IgD-negative memory B cell (primary cell): ENCODE measurements at regions not wholly inside any gene's neighbourhood (a gene's known extent, or its start where the extent isn't known, plus 50 kb on each side); places are given as distances from the start of the nearest gene placed in this dataset.

Source experiments
- H3K27ac Mint-ChIP-seq, 3 donors: one replicate each; pipeline ENCODE4 v1.8.0; 2020 to 2022; ENCODE audit warnings: mild to moderate bottlenecking in 3 of 3, mixed read lengths in 3 of 3, moderate library complexity in 1 of 3
- H3K27me3 Mint-ChIP-seq: one replicate; pipeline ENCODE4 v1.8.0; 2021; ENCODE audit warnings: mixed read lengths
- H3K36me3 Mint-ChIP-seq: one replicate; pipeline ENCODE4 v1.8.0; 2020; ENCODE audit warnings: mild to moderate bottlenecking, mixed read lengths
- H3K4me1 Mint-ChIP-seq, 3 donors: one replicate each; pipeline ENCODE4 v1.8.0; 2020 to 2022; ENCODE audit warnings: mixed read lengths in 3 of 3, mild to moderate bottlenecking in 1 of 3
- H3K4me3 Mint-ChIP-seq, 4 donors: one replicate each; pipeline ENCODE4 v1.8.0; 2020 to 2022; ENCODE audit warnings: mild to moderate bottlenecking in 4 of 4, mixed read lengths in 4 of 4, moderate library complexity in 3 of 4
- H3K9me3 Mint-ChIP-seq, 3 donors: one replicate each; pipeline ENCODE4 v1.8.0; 2020 to 2021; ENCODE audit warnings: mixed read lengths in 3 of 3, mild to moderate bottlenecking in 1 of 3

DNA sequence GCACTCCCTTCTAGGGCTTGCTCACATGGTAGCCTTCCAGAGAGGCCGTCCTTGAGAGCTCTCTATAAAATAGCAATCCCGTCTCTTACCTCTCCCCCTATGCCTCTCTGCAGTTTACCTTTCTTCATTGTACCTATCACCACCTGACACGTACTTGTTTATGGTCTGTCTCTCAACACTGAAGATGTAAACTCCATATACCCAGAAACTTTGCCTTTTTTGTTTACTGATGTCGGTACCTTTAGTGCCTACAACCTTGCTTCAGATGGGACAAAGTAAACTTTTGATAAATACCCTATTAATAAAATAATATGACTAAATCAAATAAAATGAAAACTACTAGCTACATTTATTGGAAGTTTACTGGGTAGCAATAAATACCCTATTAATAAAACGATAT lies 220.6 kb downstream of the GPAM start:
- Mint-ChIP-seq H3K9me3 (peaks cover 0 to 15% (median 9%) of the 10 kb centered on the region in 3 donors), H3K27ac (no peak overlapping the region), H3K4me1 (no peaks in the 10 kb centered on the region), H3K4me3 (no peak overlapping the region), H3K36me3 (no peaks in the 10 kb centered on the region), H3K27me3 (no peaks in the 10 kb centered on the region)

DNA sequence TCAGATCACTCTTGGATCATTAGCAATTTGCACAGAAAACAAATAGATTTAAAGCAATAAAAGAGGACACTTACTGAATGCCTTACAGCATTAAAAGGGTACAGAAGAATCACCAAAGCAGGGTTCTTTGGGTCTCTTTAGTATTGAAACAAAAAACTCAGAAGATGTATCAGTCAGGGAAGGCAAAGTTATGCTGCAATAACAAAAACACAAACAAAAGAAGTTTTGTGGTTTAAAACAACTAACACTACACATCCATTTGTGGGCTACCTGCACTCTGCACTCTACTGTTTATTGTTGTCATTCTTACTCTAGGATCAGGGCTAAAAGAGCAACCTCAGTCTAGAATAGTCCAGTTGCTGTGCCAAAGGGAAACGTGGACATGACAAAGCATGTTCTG lies 216.4 kb downstream of the GPAM start:
- no peak overlapping the region for H3K27ac Mint-ChIP-seq
- H3K4me3 Mint-ChIP-seq: no peak overlapping the region
- peaks cover 2% of the 10 kb centered on the region for H3K36me3 Mint-ChIP-seq
- no peaks in the 10 kb centered on the region for H3K27me3 Mint-ChIP-seq
- H3K9me3 Mint-ChIP-seq: peaks cover 4 to 16% (median 9%) of the 10 kb centered on the region in 3 donors
- no peaks in the 10 kb centered on the region for H3K4me1 Mint-ChIP-seq

DNA sequence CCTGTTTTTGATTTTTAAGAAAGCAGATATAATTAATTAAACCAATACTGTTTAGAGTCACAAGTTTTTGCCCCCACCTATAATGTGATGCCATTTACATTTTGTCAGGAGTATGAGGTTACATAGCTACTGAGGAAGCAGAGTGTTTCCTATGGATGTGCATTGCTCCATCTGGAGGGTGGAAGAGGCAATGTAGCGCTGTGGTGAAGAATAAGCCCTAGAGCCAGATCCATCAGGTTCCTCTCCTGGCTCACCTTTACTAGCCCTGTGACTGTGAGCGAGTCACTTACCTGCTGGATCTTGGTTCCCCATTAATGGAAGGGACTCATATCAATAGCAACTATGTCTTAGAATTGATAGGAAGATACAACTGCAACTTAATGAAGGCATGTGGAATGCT lies 216.0 kb downstream of the GPAM start:
- Mint-ChIP-seq H3K4me1 (no peaks in the 10 kb centered on the region), H3K27ac (no peak overlapping the region)

DNA sequence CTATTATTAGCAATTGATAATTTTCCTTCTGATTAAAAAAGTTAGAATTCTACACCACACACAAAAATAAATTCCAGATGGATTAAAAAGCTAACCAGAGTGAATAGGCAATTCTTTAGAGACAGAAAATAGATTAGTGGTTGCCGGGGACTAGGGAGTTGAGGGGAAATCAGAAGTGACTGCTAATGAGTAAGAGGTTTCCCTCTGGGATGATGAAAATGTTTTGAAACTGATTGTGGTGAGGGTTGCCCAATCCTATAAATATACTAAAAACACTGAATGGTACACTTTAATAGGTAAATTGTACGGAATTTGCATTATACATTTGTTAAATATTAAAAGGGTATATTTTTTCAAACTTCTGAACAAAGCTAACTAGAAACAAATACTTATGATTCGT lies 214.9 kb downstream of the GPAM start:
- Mint-ChIP-seq H3K27me3 (no peaks in the 10 kb centered on the region), H3K9me3 (peaks cover 4 to 16% (median 6%) of the 10 kb centered on the region in 3 donors), H3K4me3 (no peak overlapping the region), H3K27ac (no peak overlapping the region), H3K36me3 (peaks cover 2% of the 10 kb centered on the region), H3K4me1 (no peaks in the 10 kb centered on the region)

More for the DNA sequence above, 216.0 kb downstream of the GPAM start:
- H3K9me3 Mint-ChIP-seq: peaks cover 4 to 16% (median 8%) of the 10 kb centered on the region in 3 donors
- H3K27me3 Mint-ChIP-seq: no peaks in the 10 kb centered on the region
- H3K36me3 Mint-ChIP-seq: peaks cover 2% of the 10 kb centered on the region
- no peak overlapping the region for H3K4me3 Mint-ChIP-seq

DNA sequence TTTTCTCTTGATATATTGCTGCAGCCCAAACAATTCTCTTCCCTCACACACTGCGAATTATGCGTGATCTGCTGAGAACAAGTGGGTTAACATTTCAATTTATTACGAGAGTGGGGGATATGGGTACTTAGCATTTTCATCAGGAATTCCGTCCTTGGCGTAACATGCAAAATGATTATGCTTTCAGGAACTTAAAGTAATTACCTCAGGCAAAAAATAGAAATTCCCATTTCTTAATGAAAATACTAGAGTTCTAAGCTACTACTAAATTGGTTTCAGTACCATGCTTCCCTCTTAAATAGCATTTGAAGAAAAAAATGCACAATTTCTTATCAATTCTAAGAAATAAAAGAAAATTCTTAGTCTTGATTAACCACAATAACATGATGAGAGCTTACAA lies 213.5 kb downstream of the GPAM start:
- H3K4me3 Mint-ChIP-seq: no peak overlapping the region
- H3K36me3 Mint-ChIP-seq: peaks cover 2% of the 10 kb centered on the region
- H3K27me3 Mint-ChIP-seq: no peaks in the 10 kb centered on the region
- peaks cover 4 to 12% (median 4%) of the 10 kb centered on the region in 3 donors for H3K9me3 Mint-ChIP-seq
- H3K27ac Mint-ChIP-seq: no peak overlapping the region
- H3K4me1 Mint-ChIP-seq: no peaks in the 10 kb centered on the region

DNA sequence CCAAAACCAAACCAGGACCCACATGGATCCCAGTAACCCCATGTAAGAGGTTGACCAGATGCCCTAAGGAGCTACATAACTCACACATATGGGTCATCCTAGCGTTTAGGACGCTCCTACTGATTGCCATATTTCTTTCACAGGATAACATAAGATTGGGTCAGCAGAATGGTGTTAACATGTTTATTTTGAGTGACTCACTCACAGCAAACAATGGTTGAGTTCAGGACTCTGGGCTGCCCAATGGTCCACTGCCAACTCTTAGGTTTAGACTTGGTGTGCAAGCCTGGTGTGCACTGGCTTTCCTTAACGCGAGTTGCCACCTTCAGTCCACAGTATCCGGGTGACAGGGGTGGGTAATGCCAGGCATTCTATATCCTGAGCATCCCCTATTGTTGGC lies 211.5 kb downstream of the GPAM start:
- Mint-ChIP-seq H3K36me3 (peaks cover 2% of the 10 kb centered on the region), H3K27me3 (no peaks in the 10 kb centered on the region), H3K9me3 (peaks cover 0 to 7% (median 4%) of the 10 kb centered on the region in 3 donors), H3K27ac (no peak overlapping the region), H3K4me3 (no peak overlapping the region), H3K4me1 (no peaks in the 10 kb centered on the region)

DNA sequence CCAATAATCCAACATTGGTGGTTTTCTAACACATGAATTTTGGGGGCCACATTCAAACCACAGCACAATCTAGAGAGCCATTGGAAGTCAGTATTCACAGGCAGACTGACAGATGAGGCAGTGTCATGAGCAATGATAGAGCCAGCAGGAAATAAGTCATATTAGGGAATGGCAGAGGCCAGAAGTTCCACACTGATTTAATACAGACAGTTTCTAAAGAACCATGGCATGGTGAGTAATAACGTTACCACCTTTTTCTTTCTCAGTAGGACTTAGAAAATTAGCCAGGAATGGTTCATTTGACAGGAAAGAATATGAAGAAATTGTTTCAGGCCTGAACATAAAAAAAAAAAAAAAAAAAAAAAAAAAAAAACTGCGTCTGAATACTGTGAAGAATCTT lies 210.3 kb downstream of the GPAM start:
- Mint-ChIP-seq H3K4me1 (no peaks in the 10 kb centered on the region), H3K9me3 (peaks cover 0 to 4% (median 4%) of the 10 kb centered on the region in 3 donors), H3K4me3 (peak overlapping the region in 1 of 4 donors; percentile 84), H3K36me3 (peaks cover 2% of the 10 kb centered on the region), H3K27ac (no peak overlapping the region), H3K27me3 (no peaks in the 10 kb centered on the region)

DNA sequence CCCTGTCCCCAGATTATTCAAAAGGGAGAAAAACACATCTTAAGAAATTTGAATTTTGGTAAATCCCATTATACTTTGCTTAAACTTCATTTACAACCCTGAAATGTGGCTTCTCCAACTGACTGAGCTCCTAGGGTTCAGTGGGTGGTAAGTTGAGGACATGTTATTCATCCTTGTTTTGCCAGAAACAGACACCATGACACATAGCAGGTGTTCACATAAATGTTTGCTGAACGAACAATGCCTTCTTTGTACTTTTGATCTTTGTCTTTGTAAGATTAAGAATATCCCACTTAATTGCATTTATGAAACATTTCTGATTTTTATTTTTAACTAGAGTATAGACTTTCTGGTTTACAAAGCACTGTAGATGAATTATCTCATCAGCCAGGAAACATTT lies 209.7 kb downstream of the GPAM start:
- Mint-ChIP-seq H3K9me3 (peaks cover 0 to 4% (median 2%) of the 10 kb centered on the region in 3 donors), H3K27ac (no peak overlapping the region), H3K36me3 (peaks cover 2% of the 10 kb centered on the region), H3K4me3 (no peak overlapping the region), H3K27me3 (no peaks in the 10 kb centered on the region), H3K4me1 (no peaks in the 10 kb centered on the region)

DNA sequence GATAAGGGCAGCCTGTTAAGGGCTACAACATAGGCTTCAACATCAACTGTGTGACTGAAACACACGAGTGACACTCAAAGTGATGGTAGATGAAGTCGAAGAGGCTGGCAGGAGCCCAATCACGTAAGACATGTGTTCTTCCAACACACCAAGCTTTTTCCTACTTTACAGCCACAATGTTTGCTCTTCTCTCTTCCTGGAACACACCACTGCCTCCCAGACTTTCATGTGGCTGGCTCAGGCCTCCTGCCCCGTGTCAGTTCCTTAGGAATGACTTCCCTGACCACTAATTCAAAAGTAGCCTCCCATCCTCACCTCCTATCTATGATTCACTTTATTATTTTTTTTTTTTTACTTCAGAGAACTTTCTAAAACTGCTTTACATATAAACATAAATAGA lies 209.2 kb downstream of the GPAM start:
- peaks cover under 1% of the 10 kb centered on the region for H3K27me3 Mint-ChIP-seq
- H3K36me3 Mint-ChIP-seq: peaks cover 2% of the 10 kb centered on the region
- H3K4me1 Mint-ChIP-seq: no peaks in the 10 kb centered on the region
- H3K9me3 Mint-ChIP-seq: peaks cover 0 to 7% (median 2%) of the 10 kb centered on the region in 3 donors
- H3K27ac Mint-ChIP-seq: no peak overlapping the region
- no peak overlapping the region for H3K4me3 Mint-ChIP-seq

DNA sequence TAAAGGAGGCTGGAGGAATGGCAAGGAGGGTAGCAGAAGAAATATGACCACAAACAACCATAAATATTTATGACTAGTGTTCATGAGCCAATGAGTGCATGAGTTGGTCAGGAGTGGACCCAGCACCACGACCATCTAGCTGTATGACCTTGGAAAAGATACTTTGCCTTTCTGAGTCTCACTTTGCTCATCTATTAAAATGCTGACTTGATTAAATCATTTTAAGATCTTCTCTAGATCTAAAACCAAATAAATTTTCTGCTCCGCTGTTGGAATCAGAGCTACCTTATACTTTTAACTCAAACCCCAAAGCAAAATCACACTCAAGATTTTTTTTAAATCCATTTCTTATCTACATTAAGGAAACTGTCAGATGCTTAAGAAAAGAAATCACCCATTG lies 207.0 kb downstream of the GPAM start:
- Mint-ChIP-seq H3K27me3 (peaks cover 2% of the 10 kb centered on the region), H3K9me3 (peaks cover 3 to 4% (median 4%) of the 10 kb centered on the region in 3 donors), H3K4me3 (no peak overlapping the region), H3K4me1 (no peaks in the 10 kb centered on the region), H3K27ac (no peak overlapping the region), H3K36me3 (no peaks in the 10 kb centered on the region)

DNA sequence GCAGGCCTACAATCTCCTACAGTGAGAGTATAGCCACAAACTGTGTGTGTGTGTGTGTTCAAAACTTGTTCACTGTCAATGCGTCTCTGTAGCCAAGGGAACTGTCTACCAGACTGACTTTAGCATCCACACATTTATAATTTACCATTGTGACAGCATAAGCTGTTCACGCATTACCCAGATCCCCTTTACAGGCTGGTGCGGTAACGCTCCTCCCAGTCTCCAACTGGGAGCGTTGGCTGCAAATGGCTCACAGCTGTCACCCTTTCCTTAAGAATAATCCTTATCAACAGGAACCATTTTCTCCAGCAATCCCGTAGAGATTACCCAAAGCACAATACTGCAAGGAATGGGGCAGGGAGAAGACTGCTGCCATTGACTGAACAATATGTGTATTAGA lies 199.5 kb downstream of the GPAM start:
- Mint-ChIP-seq H3K4me1 (no peaks in the 10 kb centered on the region), H3K27me3 (peaks cover 4% of the 10 kb centered on the region), H3K36me3 (no peaks in the 10 kb centered on the region)

DNA sequence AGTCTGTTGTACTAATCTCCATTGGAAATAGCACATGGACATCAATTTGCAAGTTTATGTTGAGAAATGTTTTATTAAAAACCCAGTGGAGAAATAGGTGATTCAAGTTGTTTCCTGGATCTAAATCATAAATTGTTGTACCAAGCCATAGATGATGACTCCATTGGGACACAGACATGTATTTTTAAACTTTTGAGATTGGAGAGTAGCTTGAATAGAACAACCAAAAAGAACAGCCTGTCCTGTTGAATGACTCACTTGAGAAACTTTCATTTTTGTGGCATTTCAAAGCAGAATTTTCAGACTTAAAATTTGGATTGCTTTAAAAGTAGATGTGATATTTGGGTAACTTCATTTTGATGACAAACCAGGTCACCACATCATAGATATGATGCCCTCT lies 197.5 kb downstream of the GPAM start:
- H3K36me3 Mint-ChIP-seq: no peaks in the 10 kb centered on the region

More for the DNA sequence above, 199.5 kb downstream of the GPAM start:
- no peak overlapping the region for H3K4me3 Mint-ChIP-seq
- H3K27ac Mint-ChIP-seq: no peak overlapping the region
- peaks cover 3 to 4% (median 4%) of the 10 kb centered on the region in 3 donors for H3K9me3 Mint-ChIP-seq

DNA sequence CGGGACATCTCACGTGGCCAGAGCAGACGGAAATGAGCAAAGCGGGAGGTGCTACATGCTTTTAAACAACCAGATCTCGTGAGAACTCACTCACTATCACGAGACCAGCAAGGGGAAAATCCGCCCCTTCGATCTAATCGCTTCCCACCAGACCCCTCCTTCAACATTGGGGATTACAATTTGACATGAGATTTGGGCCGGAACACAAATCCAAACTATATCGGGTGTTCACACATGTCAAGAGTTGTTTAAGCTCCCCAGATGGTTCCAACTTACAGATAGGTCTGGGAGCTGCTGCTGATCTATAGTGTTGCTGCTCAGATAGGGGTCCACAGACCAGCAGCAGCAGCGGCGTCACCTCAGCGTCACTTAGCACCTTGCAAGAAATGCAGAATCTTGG lies 194.9 kb downstream of the GPAM start:
- Mint-ChIP-seq H3K4me3 (no peak overlapping the region), H3K4me1 (no peaks in the 10 kb centered on the region), H3K27ac (no peak overlapping the region), H3K27me3 (peaks cover 1% of the 10 kb centered on the region), H3K9me3 (no peaks in the 10 kb centered on the region), H3K36me3 (no peaks in the 10 kb centered on the region)

More for the DNA sequence above, 197.5 kb downstream of the GPAM start:
- H3K4me3 Mint-ChIP-seq: no peak overlapping the region
- no peaks in the 10 kb centered on the region for H3K4me1 Mint-ChIP-seq
- H3K27me3 Mint-ChIP-seq: peaks cover 1% of the 10 kb centered on the region
- H3K27ac Mint-ChIP-seq: no peak overlapping the region
- no peaks in the 10 kb centered on the region for H3K9me3 Mint-ChIP-seq

DNA sequence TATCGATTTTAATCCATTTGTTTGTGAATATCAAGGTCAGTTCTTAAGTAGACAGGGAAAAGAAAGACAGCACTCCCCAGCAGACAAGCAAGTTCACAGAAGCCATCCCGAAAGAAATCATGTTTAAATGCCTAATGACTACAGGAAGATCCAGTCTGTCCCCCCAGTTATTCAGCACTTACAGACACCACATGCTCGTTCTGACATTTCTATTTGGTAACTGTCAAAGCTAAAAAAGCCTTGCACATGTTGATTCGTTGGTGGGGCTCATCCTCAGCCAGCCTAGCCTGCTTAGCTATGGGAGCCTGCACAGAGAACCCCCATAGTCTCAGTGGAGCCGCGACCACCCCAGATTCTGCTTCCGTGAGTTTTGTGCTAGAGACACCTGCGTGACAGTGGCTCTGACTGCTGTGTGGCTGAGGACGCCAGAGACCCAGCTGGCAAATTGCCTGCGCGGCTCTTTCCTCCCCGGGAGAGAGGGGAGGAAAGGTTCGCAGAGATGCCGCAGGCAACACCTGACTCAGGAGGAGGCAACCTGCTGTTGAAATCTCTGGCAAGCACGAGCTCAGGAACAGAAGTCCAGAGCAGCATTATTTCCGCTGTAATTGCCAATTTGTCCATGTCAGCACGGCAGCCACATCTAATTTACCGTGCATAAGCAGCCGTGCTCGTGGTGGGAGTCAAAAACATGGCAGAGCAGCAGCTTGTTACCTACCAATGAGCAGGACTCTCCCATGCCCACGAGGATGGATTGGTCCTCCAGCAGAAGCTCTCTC lies 194.2 kb downstream of the GPAM start:
- no peak overlapping the region for H3K4me3 Mint-ChIP-seq
- H3K4me1 Mint-ChIP-seq: no peaks in the 10 kb centered on the region
- H3K9me3 Mint-ChIP-seq: no peaks in the 10 kb centered on the region
- H3K27ac Mint-ChIP-seq: no peak overlapping the region
- no peaks in the 10 kb centered on the region for H3K36me3 Mint-ChIP-seq
- H3K27me3 Mint-ChIP-seq: peaks cover 1% of the 10 kb centered on the region

DNA sequence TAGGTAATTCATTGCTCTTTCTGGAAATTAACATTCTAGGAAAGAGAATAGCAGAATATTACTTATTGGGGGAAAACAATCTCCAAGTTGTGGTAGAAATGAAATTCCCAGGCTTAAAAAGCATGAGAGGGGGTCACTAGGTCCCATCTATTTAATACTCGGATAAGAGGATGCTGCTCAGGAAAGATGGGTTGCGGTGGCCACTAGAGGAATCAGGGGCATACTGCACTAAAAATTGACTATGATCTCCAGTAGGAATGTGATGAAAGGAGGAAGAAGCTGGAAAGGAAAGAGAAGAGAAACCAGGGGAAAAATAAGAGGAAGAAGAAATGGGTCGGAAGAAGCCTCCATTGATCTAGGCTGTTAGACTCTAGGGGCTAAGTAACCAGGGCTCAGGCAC lies 192.8 kb downstream of the GPAM start:
- Mint-ChIP-seq H3K4me3 (no peak overlapping the region), H3K9me3 (peaks cover 0 to 3% (median 0%) of the 10 kb centered on the region in 3 donors), H3K27me3 (peaks cover 1% of the 10 kb centered on the region), H3K36me3 (no peaks in the 10 kb centered on the region), H3K27ac (no peak overlapping the region), H3K4me1 (no peaks in the 10 kb centered on the region)

DNA sequence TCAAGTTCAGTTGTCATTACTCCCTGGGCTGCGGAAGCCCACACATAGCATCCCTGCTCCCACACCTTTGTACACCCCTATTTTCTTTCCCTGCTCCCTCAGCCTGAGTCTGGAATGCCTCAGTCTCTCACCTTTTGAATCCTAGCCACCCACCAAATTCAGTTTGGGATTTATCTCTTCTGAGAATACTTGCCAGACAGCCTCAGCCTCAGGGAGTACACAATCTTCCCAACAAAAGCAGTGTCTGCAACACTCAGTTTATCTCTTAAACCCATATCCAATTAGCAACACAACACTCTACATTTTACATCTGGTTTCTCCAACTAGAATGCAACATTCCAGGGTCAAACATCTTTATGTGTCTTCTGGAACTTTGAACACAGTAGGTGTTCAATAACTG lies 190.2 kb downstream of the GPAM start:
- H3K36me3 Mint-ChIP-seq: no peaks in the 10 kb centered on the region
- peaks cover 0 to 3% (median 0%) of the 10 kb centered on the region in 3 donors for H3K9me3 Mint-ChIP-seq
- H3K4me3 Mint-ChIP-seq: no peak overlapping the region
- peaks cover 5% of the 10 kb centered on the region for H3K27me3 Mint-ChIP-seq
- H3K27ac Mint-ChIP-seq: no peak overlapping the region
- no peaks in the 10 kb centered on the region for H3K4me1 Mint-ChIP-seq
